ENCODE measurements at regions not wholly inside any gene's neighbourhood (a gene's known extent, or its start where the extent isn't known, plus 50 kb on each side); places are given as distances from the start of the nearest gene placed in this dataset.

GRCh38 chr5:124592891-124593290 is 153.5 kb downstream of the ZNF608 start:
- no TSS peak for BruUV-seq (replicated peaks)
- no peak overlapping the region for H3K4me3 Mint-ChIP-seq (ENCODE audit: low read depth, unreplicated experiment)
- no peaks in the 10 kb centered on the region for H3K27me3 Mint-ChIP-seq (ENCODE audit: unreplicated experiment)
- CTCF ChIA-PET, result interaction anchor here (0.5 kb wide), 1 partner anchor 1051 kb away, joined by 4 read pairs; no protein-coding TSS in a partner anchor
- intact Hi-C loops (cut with micrococcal nuclease; ENCODE audit: unreplicated experiment), result loop anchor here (10.0 kb wide), 1 partner anchor 538 kb away; no protein-coding TSS in a partner anchor
- H3K27ac Mint-ChIP-seq (ENCODE audit: unreplicated experiment), result no peak overlapping the region
- H3K9me3 Mint-ChIP-seq (ENCODE audit: low read depth, unreplicated experiment), result no peaks in the 10 kb centered on the region
- DNase-seq, result no peak
- no peaks in the 10 kb centered on the region for H3K36me3 Mint-ChIP-seq (ENCODE audit: insufficient read depth, unreplicated experiment)
- TF ChIP-seq CTCF (IDR thresholded peaks at IDR 0.05; ENCODE audit: unreplicated experiment), result no peak
- H3K4me1 Mint-ChIP-seq (ENCODE audit: low read depth, unreplicated experiment), result peaks cover 26% of the 10 kb centered on the region

- H3K27ac Mint-ChIP-seq (ENCODE audit: unreplicated experiment), result no peak overlapping the region
- H3K27me3 Mint-ChIP-seq (ENCODE audit: unreplicated experiment), result no peaks in the 10 kb centered on the region
- no peak for TF ChIP-seq CTCF (IDR thresholded peaks at IDR 0.05; ENCODE audit: unreplicated experiment)
- H3K4me3 Mint-ChIP-seq (ENCODE audit: low read depth, unreplicated experiment), result no peak overlapping the region
- peaks cover 13% of the 10 kb centered on the region for H3K4me1 Mint-ChIP-seq (ENCODE audit: low read depth, unreplicated experiment)
- H3K36me3 Mint-ChIP-seq (ENCODE audit: insufficient read depth, unreplicated experiment), result no peaks in the 10 kb centered on the region
- no peaks in the 10 kb centered on the region for H3K9me3 Mint-ChIP-seq (ENCODE audit: low read depth, unreplicated experiment)
- BruUV-seq (replicated peaks), result no TSS peak
- intact Hi-C loops (cut with micrococcal nuclease; ENCODE audit: unreplicated experiment), result loop anchor here (10.0 kb wide), 1 partner anchor 537 kb away; no protein-coding TSS in a partner anchor
- no peak for DNase-seq
- CTCF ChIA-PET, result no interaction called here
Observed at GRCh38 chr5:124591583-124591982, 154.9 kb downstream of the ZNF608 start.

GRCh38 chr5:124590686-124591085 is 155.8 kb downstream of the ZNF608 start:
- Mint-ChIP-seq H3K9me3 (ENCODE audit: low read depth, unreplicated experiment) (no peaks in the 10 kb centered on the region), H3K4me3 (ENCODE audit: low read depth, unreplicated experiment) (no peak overlapping the region), H3K27ac (ENCODE audit: unreplicated experiment) (no peak overlapping the region), H3K36me3 (ENCODE audit: insufficient read depth, unreplicated experiment) (no peaks in the 10 kb centered on the region), H3K4me1 (ENCODE audit: low read depth, unreplicated experiment) (peaks cover 13% of the 10 kb centered on the region), H3K27me3 (ENCODE audit: unreplicated experiment) (no peaks in the 10 kb centered on the region)
- intact Hi-C loops (cut with micrococcal nuclease; ENCODE audit: unreplicated experiment), result loop anchor here (10.0 kb wide), 1 partner anchor 536 kb away; no protein-coding TSS in a partner anchor
- CTCF ChIA-PET, result no interaction called here
- DNase-seq, result no peak
- BruUV-seq (replicated peaks), result no TSS peak
- no peak for TF ChIP-seq CTCF (IDR thresholded peaks at IDR 0.05; ENCODE audit: unreplicated experiment)

GRCh38 chr5:124587280-124587679 is 159.2 kb downstream of the ZNF608 start:
- Mint-ChIP-seq H3K27me3 (ENCODE audit: unreplicated experiment) (no peaks in the 10 kb centered on the region), H3K4me3 (ENCODE audit: low read depth, unreplicated experiment) (no peak overlapping the region), H3K9me3 (ENCODE audit: low read depth, unreplicated experiment) (no peaks in the 10 kb centered on the region), H3K4me1 (ENCODE audit: low read depth, unreplicated experiment) (peaks cover 42% of the 10 kb centered on the region), H3K27ac (ENCODE audit: unreplicated experiment) (no peak overlapping the region), H3K36me3 (ENCODE audit: insufficient read depth, unreplicated experiment) (no peaks in the 10 kb centered on the region)
- CTCF ChIA-PET, result interaction anchor here (0.7 to 2.1 kb wide), 2 partner anchors 10 to 57 kb away, joined by 3 to 6 read pairs; no protein-coding TSS in a partner anchor
- no peak for TF ChIP-seq CTCF (IDR thresholded peaks at IDR 0.05; ENCODE audit: unreplicated experiment)
- intact Hi-C loops (cut with micrococcal nuclease; ENCODE audit: unreplicated experiment), result no loop called here
- DNase-seq, result no peak
- BruUV-seq (replicated peaks), result no TSS peak
